CD4-positive, alpha-beta T cell (primary cell): ENCODE measurements at regions not wholly inside any gene's neighbourhood (a gene's known extent, or its start where the extent isn't known, plus 50 kb on each side); places are given as distances from the start of the nearest gene placed in this dataset.

Experiments used
- ATAC-seq: fragments of 200-7000 bp; cut with Tn5 transposase; one replicate; pipeline ENCODE4 v1.10.0; 2022; ENCODE audit warnings: mild to moderate bottlenecking; ENCODE audit not compliant: poor library complexity
- CTCF ChIA-PET: fragments of 350-600 bp; sonication (Branson Sonifier 250); formaldehyde crosslinking; loops from one replicate; lab custom pipeline; 2021; ENCODE audit warnings: antibody characterized with exemption, inconsistent platforms; lab: Charles Lee
- POLR2A ChIA-PET: fragments of 350-600 bp; sonication (Branson Sonifier 250); formaldehyde crosslinking; loops from one replicate; lab custom pipeline; 2021; ENCODE audit warnings: antibody characterized with exemption, inconsistent platforms; lab: Charles Lee
- DNase-seq, 14 experiments: peaks; one replicate each; pipeline ENCODE4 v3.0.0-alpha.2; 2013 to 2020; ENCODE audit warnings: mixed read lengths in 2 of 14
- H3K27ac ChIP-seq, 2 donors: one replicate each; pipeline versions ENCODE4 v1.5.1 to v1.7.0; 2013; ENCODE audit warnings: low read length in 2 of 2, low read depth in 1 of 2, mild to moderate bottlenecking in 1 of 2
- H3K27me3 ChIP-seq, 2 experiments: 1 replicate in 1 of 2; 2 replicates in 1 of 2; pipeline versions ENCODE4 v1.6.1 to v1.7.0; 2013; ENCODE audit warnings: low read length in 2 of 2, control low read depth in 1 of 2, mild to moderate bottlenecking in 1 of 2, moderate library complexity in 1 of 2; ENCODE audit not compliant: insufficient read depth in 2 of 2, control insufficient read depth in 1 of 2
- H3K36me3 ChIP-seq: one replicate; pipeline ENCODE4 v1.6.1; 2013; ENCODE audit warnings: low read length, control low read depth; ENCODE audit not compliant: insufficient read depth
- H3K4me1 ChIP-seq: one replicate; pipeline ENCODE4 v1.6.1; 2013; ENCODE audit warnings: low read length, control low read depth; ENCODE audit not compliant: insufficient read depth
- H3K4me3 ChIP-seq: one replicate; pipeline ENCODE4 v1.5.1; 2013; ENCODE audit warnings: mild to moderate bottlenecking, low read length, moderate library complexity
- H3K9me3 ChIP-seq, 2 experiments: 1 replicate in 1 of 2; 2 replicates in 1 of 2; pipeline versions ENCODE4 v1.6.1 to v1.7.0; 2013; ENCODE audit warnings: low read length in 2 of 2, mild to moderate bottlenecking in 2 of 2, control low read depth in 1 of 2, moderate library complexity in 1 of 2; ENCODE audit not compliant: control insufficient read depth in 1 of 2, insufficient read depth in 1 of 2
- H3K27ac Mint-ChIP-seq: one replicate; pipeline ENCODE4 v1.8.0; 2020; ENCODE audit warnings: mixed read lengths
- H3K27me3 Mint-ChIP-seq: one replicate; pipeline ENCODE4 v1.8.0; 2021; ENCODE audit warnings: mixed read lengths
- H3K36me3 Mint-ChIP-seq: one replicate; pipeline ENCODE4 v1.8.0; 2021; ENCODE audit warnings: low read depth, mixed read lengths
- H3K4me1 Mint-ChIP-seq: one replicate; pipeline ENCODE4 v1.8.0; 2021; ENCODE audit warnings: low read depth, mixed read lengths
- H3K4me3 Mint-ChIP-seq: one replicate; pipeline ENCODE4 v1.8.0; 2020; ENCODE audit warnings: mild to moderate bottlenecking, mixed read lengths
- H3K9me3 Mint-ChIP-seq: one replicate; pipeline ENCODE4 v1.8.0; 2020; ENCODE audit warnings: mixed read lengths
- CTCF ChIP-seq: fragments of 200-600 bp; IDR thresholded peaks from one replicate; pipeline ENCODE4 v1.8.0; 2022; ENCODE audit warnings: antibody characterized with exemption, mild to moderate bottlenecking
- intact Hi-C, 2 experiments: fragments of 100-400 bp; cut with DNase I in 1 of 2; cut with micrococcal nuclease in 1 of 2; formaldehyde crosslinking; loops; one replicate each; pipeline versions ENCODE4 v1.15.1 to v1.9.0; 2023 to 2025; cut with DNase I, micrococcal nuclease

- Mint-ChIP-seq H3K4me1 (no peaks in the 10 kb centered on the region), H3K27me3 (no peaks in the 10 kb centered on the region), H3K36me3 (no peaks in the 10 kb centered on the region), H3K4me3 (no peak overlapping the region), H3K9me3 (no peaks in the 10 kb centered on the region), H3K27ac (no peak overlapping the region)
- no peaks in the 10 kb centered on the region for H3K27me3 ChIP-seq
- no peaks in the 10 kb centered on the region for H3K4me1 ChIP-seq
- ChIA-PET CTCF (no interaction called here), POLR2A (no interaction called here)
- H3K27ac ChIP-seq, result no peak overlapping the region
- no peak overlapping the region for H3K4me3 ChIP-seq
- no peak for DNase-seq
- intact Hi-C loops, result no loop called here
- no peak for ATAC-seq
- H3K9me3 ChIP-seq, result no peaks in the 10 kb centered on the region
- H3K36me3 ChIP-seq, result no peaks in the 10 kb centered on the region
- TF ChIP-seq CTCF, result no peak
Observed at GRCh38 chr1:193729429-193729828, 543.0 kb upstream of the B3GALT2 start.

GRCh38 chr1:193727850-193728249 lies 541.4 kb upstream of the B3GALT2 start:
- H3K4me3 ChIP-seq, result no peak overlapping the region
- Mint-ChIP-seq H3K9me3 (no peaks in the 10 kb centered on the region), H3K27ac (no peak overlapping the region), H3K36me3 (no peaks in the 10 kb centered on the region), H3K27me3 (no peaks in the 10 kb centered on the region), H3K4me3 (no peak overlapping the region), H3K4me1 (no peaks in the 10 kb centered on the region)
- H3K27me3 ChIP-seq, result no peaks in the 10 kb centered on the region
- H3K27ac ChIP-seq, result no peak overlapping the region
- no peaks in the 10 kb centered on the region for H3K4me1 ChIP-seq
- TF ChIP-seq CTCF, result no peak
- ATAC-seq (no peak), DNase-seq (no peak)
- no peaks in the 10 kb centered on the region for H3K9me3 ChIP-seq
- H3K36me3 ChIP-seq, result no peaks in the 10 kb centered on the region
- intact Hi-C loops, result no loop called here
- POLR2A ChIA-PET, result interaction anchor here (0.6 kb wide), 1 partner anchor 558 kb away, joined by 3 read pairs; no protein-coding TSS in a partner anchor
- CTCF ChIA-PET, result no interaction called here

GRCh38 chr1:193726722-193727121 lies 540.3 kb upstream of the B3GALT2 start:
- Mint-ChIP-seq H3K4me3 (no peak overlapping the region), H3K36me3 (no peaks in the 10 kb centered on the region), H3K27me3 (no peaks in the 10 kb centered on the region), H3K9me3 (no peaks in the 10 kb centered on the region), H3K27ac (no peak overlapping the region), H3K4me1 (no peaks in the 10 kb centered on the region)
- Histone ChIP-seq H3K4me3 (no peak overlapping the region), H3K9me3 (no peaks in the 10 kb centered on the region), H3K4me1 (no peaks in the 10 kb centered on the region), H3K36me3 (no peaks in the 10 kb centered on the region), H3K27me3 (no peaks in the 10 kb centered on the region), H3K27ac (no peak overlapping the region)
- ChIA-PET POLR2A (no interaction called here), CTCF (interaction anchor here (1.3 kb wide), 1 partner anchor 15 kb away, joined by 4 read pairs; no protein-coding TSS in a partner anchor)
- no peak for TF ChIP-seq CTCF
- intact Hi-C loops, result no loop called here
- ATAC-seq (no peak), DNase-seq (no peak)
